K562 (cell line): ENCODE measurements at regions not wholly inside any gene's neighbourhood (a gene's known extent, or its start where the extent isn't known, plus 50 kb on each side); places are given as distances from the start of the nearest gene placed in this dataset.

Source experiments
- ATAC-seq: fragments of 200-7000 bp; cut with Tn5 transposase; 3 replicates; pipeline ENCODE4 v1.9.1; 2020; ENCODE audit warnings: moderate library complexity
- BruUV-seq: library from RNA; stranded (reverse); fragments of 400-500 nt; replicated peaks from 2 replicates; lab custom pipeline; 2021; lab: Mats Ljungman, UMichigan
- CTCF ChIA-PET: fragments of 300-600 bp; formaldehyde crosslinking; extraction: SDS; loops from one replicate; lab custom pipeline; 2021; ENCODE audit warnings: low intra/inter-chr PET ratio; lab: Yijun Ruan, JAX
- POLR2A ChIA-PET: fragments of 300-600, 350-650 bp; sonication (Branson Sonifier 250); formaldehyde crosslinking; extraction: SDS; loops from one replicate; lab custom pipeline; 2021; ENCODE audit warnings: antibody characterized with exemption, inconsistent platforms; lab: Yijun Ruan, JAX
- DNase-seq, 4 experiments: peaks; one replicate each; pipeline versions ENCODE4 v3.0.0 to v3.0.0-alpha.2; 2011 to 2018; ENCODE audit warnings: low spot score in 3 of 4, mixed read lengths in 3 of 4; ENCODE audit errors: extremely low read depth in 1 of 4
- FAIRE-seq: peaks from 2 replicates; lab custom pipeline; 2011; peaks lifted over from hg19 to GRCh38; lab: Jason Lieb, UNC
- H2AFZ ChIP-seq: 2 replicates; pipeline ENCODE4 v1.6.0; 2011; ENCODE audit warnings: low read depth, low read length, control low read depth, inconsistent platforms
- H3K27ac ChIP-seq: fragments of 200-600 bp; 3 replicates; pipeline ENCODE4 v1.8.0; 2011; ENCODE audit warnings: low read depth, mild to moderate bottlenecking, control low read depth, inconsistent platforms, low read length, moderate library complexity, mixed read lengths; ENCODE audit errors: extremely low read depth
- H3K27me3 ChIP-seq, 2 experiments: fragments of 300-600 bp in 1 of 2; 2 replicates in 1 of 2; 3 replicates in 1 of 2; pipeline versions ENCODE4 v1.6.0 to v1.8.0; 2011; ENCODE audit warnings: inconsistent platforms in 2 of 2, low read length in 2 of 2, mild to moderate bottlenecking in 1 of 2, mixed read lengths in 1 of 2, moderate library complexity in 1 of 2; ENCODE audit not compliant: control insufficient read depth in 2 of 2, insufficient read depth in 2 of 2
- H3K36me3 ChIP-seq: fragments of 300-600 bp; 3 replicates; pipeline ENCODE4 v1.8.0; 2011; ENCODE audit warnings: mild to moderate bottlenecking, low read length, inconsistent platforms; ENCODE audit not compliant: control insufficient read depth, insufficient read depth
- H3K4me1 ChIP-seq, 2 experiments: fragments of 200-600 bp in 1 of 2; replicated peaks in 1 of 2; 2 replicates in 1 of 2; 3 replicates in 1 of 2; pipeline versions ENCODE4 v1.5.1 to v1.8.0; 2011; ENCODE audit warnings: inconsistent platforms in 2 of 2, low read length in 2 of 2, mild to moderate bottlenecking in 1 of 2, mixed read lengths in 1 of 2, moderate library complexity in 1 of 2; ENCODE audit not compliant: control insufficient read depth in 2 of 2, insufficient read depth in 2 of 2
- H3K4me2 ChIP-seq: 2 replicates; pipeline ENCODE4 v1.6.1; 2011; ENCODE audit warnings: low read length, control low read depth, inconsistent platforms, mixed read lengths; ENCODE audit not compliant: insufficient read depth
- H3K4me3 ChIP-seq: fragments of 200-600 bp; sonication (generic), shearing (Covaris generic); 2 replicates; pipeline ENCODE4 v1.5.1; 2016; ENCODE audit warnings: control low read depth, inconsistent platforms
- H3K79me2 ChIP-seq: fragments of 200-600 bp; 3 replicates; pipeline ENCODE4 v1.8.0; 2011; ENCODE audit warnings: low read length, inconsistent platforms; ENCODE audit not compliant: control insufficient read depth, insufficient read depth
- H3K9ac ChIP-seq, 2 experiments: 2 replicates each; pipeline versions ENCODE4 v1.6.0 to v1.6.1; 2011; ENCODE audit warnings: low read depth in 2 of 2, low read length in 2 of 2, control low read depth in 1 of 2, inconsistent platforms in 1 of 2, mild to moderate bottlenecking in 1 of 2, mixed read lengths in 1 of 2; ENCODE audit not compliant: insufficient read depth in 1 of 2
- H3K9me1 ChIP-seq: one replicate; pipeline ENCODE4 v1.6.0; 2011; ENCODE audit warnings: inconsistent platforms, mild to moderate bottlenecking, low read length, moderate library complexity; ENCODE audit not compliant: control insufficient read depth, insufficient read depth
- H3K9me3 ChIP-seq: replicated peaks from 2 replicates; pipeline ENCODE4 v1.5.1; 2011; ENCODE audit warnings: low read depth, low read length, inconsistent platforms; ENCODE audit not compliant: control insufficient read depth, insufficient read depth
- H4K20me1 ChIP-seq: replicated peaks from 2 replicates; pipeline ENCODE4 v1.6.1; 2011; ENCODE audit warnings: low read length, inconsistent platforms, mixed read lengths; ENCODE audit not compliant: control insufficient read depth, insufficient read depth
- ARID2 ChIP-seq: fragments of 450-650 bp; IDR thresholded peaks from 2 replicates; pipeline ENCODE4 v1.6.1; 2017; ENCODE audit warnings: antibody characterized with exemption, mild to moderate bottlenecking
- ESRRB ChIP-seq: fragments of 250-450 bp; sonication (Bioruptor Pico); IDR thresholded peaks from 2 replicates; pipeline ENCODE4 v1.5.0; 2020; ENCODE audit warnings: mild to moderate bottlenecking, moderate library complexity, borderline replicate concordance
- GATAD2B ChIP-seq: fragments of 450-650 bp; IDR thresholded peaks from 2 replicates; pipeline ENCODE4 v1.6.1; 2017; ENCODE audit warnings: mild to moderate bottlenecking, borderline replicate concordance
- HCFC1 ChIP-seq: IDR thresholded peaks from 2 replicates; pipeline ENCODE4 v1.6.1; 2012; ENCODE audit warnings: low read depth, low read length, improper control_type of control experiment
- JUN ChIP-seq, 2 experiments: sonication (generic) in 1 of 2; formaldehyde crosslinking in 1 of 2; IDR thresholded peaks; 2 replicates each; pipeline versions ENCODE4 v1.6.1 to v1.8.0; 2012 to 2022; ENCODE audit warnings: borderline replicate concordance in 2 of 2, mild to moderate bottlenecking in 2 of 2, improper control_type of control experiment in 1 of 2, low read depth in 1 of 2, low read length in 1 of 2, missing genetic modification reagents in 1 of 2
- NCOA6 ChIP-seq: fragments of 450-650 bp; IDR thresholded peaks from 2 replicates; pipeline ENCODE4 v1.6.1; 2017; ENCODE audit warnings: mild to moderate bottlenecking
- PYGO2 ChIP-seq: fragments of 450-650 bp; IDR thresholded peaks from 2 replicates; pipeline ENCODE4 v1.6.1; 2016; ENCODE audit warnings: mild to moderate bottlenecking, missing genetic modification characterization, moderate library complexity, missing compliant biosample characterization
- RFX7 ChIP-seq: fragments of 250-450 bp; sonication (Bioruptor Pico); IDR thresholded peaks from 2 replicates; pipeline ENCODE4 v1.5.1; 2021; ENCODE audit warnings: mild to moderate bottlenecking
- SIX5 ChIP-seq, 2 experiments: IDR thresholded peaks; 2 replicates each; pipeline ENCODE4 v1.6.1; 2011; ENCODE audit warnings: low read length in 2 of 2, borderline replicate concordance in 1 of 2, low read depth in 1 of 2, mild to moderate bottlenecking in 1 of 2, moderate library complexity in 1 of 2; ENCODE audit not compliant: insufficient read depth in 1 of 2
- SMARCE1 ChIP-seq: fragments of 450-650 bp; IDR thresholded peaks from 2 replicates; pipeline ENCODE4 v1.7.1; 2016; ENCODE audit warnings: mild to moderate bottlenecking
- ZBTB1 ChIP-seq: sonication (generic); formaldehyde crosslinking; IDR thresholded peaks from 2 replicates; pipeline ENCODE4 v1.8.1; 2023; ENCODE audit warnings: missing genetic modification reagents, low read depth, mild to moderate bottlenecking, borderline replicate concordance
- ZNF121 ChIP-seq: sonication (generic); formaldehyde crosslinking; conservative IDR thresholded peaks from 2 replicates; pipeline ENCODE4 v1.8.0; 2022; ENCODE audit warnings: missing genetic modification reagents
- ZNF140 ChIP-seq: fragments of 250-450 bp; sonication (Bioruptor Pico); IDR thresholded peaks from 2 replicates; pipeline ENCODE4 v1.8.0; 2021; ENCODE audit warnings: moderate library complexity, mild to moderate bottlenecking, inconsistent platforms
- ZNF57 ChIP-seq: fragments of 450-650 bp; formaldehyde crosslinking; IDR thresholded peaks from 2 replicates; pipeline ENCODE4 v1.4.0; 2020; ENCODE audit warnings: mild to moderate bottlenecking, moderate library complexity
- WGBS: fragments of 100-300 bp; shearing (Covaris generic); methylation state at CpG from one replicate; pipeline ENCODE4 v1.1.6; 2016; ENCODE audit warnings: low coverage, mixed read lengths; ENCODE audit not compliant: insufficient coverage; ENCODE audit errors: missing lambda C conversion rate; 5-methylcytosine and 5-hydroxymethylcytosine counted together
- in situ Hi-C: fragments of 300-500 bp; cut with MboI; formaldehyde crosslinking; loops from 4 replicates; pipeline ENCODE4 v1.15.0; 2018; ENCODE audit warnings: inconsistent platforms, mixed read lengths
- intact Hi-C: fragments of 100-400 bp; cut with micrococcal nuclease; formaldehyde crosslinking; loops from 2 replicates; pipeline ENCODE4 v1.14.2; 2022
- TF ChIP-seq, protein P1 (sequence below): fragments of 250-450 bp; sonication (Bioruptor Pico); IDR thresholded peaks from 2 replicates; pipeline ENCODE4 v1.5.0; 2022; ENCODE audit warnings: mild to moderate bottlenecking
- TF ChIP-seq, protein P2 (sequence below): fragments of 450-650 bp; IDR thresholded peaks from 2 replicates; pipeline ENCODE4 v1.7.0; 2016; ENCODE audit warnings: borderline replicate concordance

GRCh38 chr18:40250236-40250635 is 1704.8 kb upstream of the PIK3C3 start:
- Histone ChIP-seq H3K27me3 (no peaks in the 10 kb centered on the region), H3K27ac (no peak overlapping the region), H3K79me2 (no peaks in the 10 kb centered on the region), H3K36me3 (no peaks in the 10 kb centered on the region), H4K20me1 (no peaks in the 10 kb centered on the region), H3K4me2 (no peak overlapping the region), H3K4me1 (no peaks in the 10 kb centered on the region), H3K9me3 (no peaks in the 10 kb centered on the region), H3K9me1 (no peaks in the 10 kb centered on the region), H2AFZ (no peak overlapping the region), H3K4me3 (no peak overlapping the region), H3K9ac (no peak overlapping the region)
- ChIA-PET POLR2A (no interaction called here), CTCF (no interaction called here)
- ATAC-seq (no peak), FAIRE-seq (no peak), DNase-seq (no peak)
- BruUV-seq = no TSS peak
- 0% methylated on average over 1 of the region's 1 CpG for WGBS
- in situ Hi-C loops = no loop called here
- TF ChIP-seq GATAD2B (no peak), RFX7 (no peak), ZNF140 (CRISPR knock-in tag) (no peak), ARID2 (no peak), ZNF121 (CRISPR knock-in tag) (no peak), SMARCE1 (no peak), SIX5 (IDR thresholded peaks at IDR 0.05; ENCODE audit: borderline replicate concordance in 1 of 2, insufficient read depth in 1 of 2, low read depth in 1 of 2, low read length in 2 of 2) (no peak), NCOA6 (no peak), ESRRB (CRISPR knock-in tag) (no peak), HCFC1 (no peak), ZBTB1 (CRISPR knock-in tag) (no peak), JUN (IDR thresholded peaks at IDR 0.05; ENCODE audit: borderline replicate concordance, low read depth, low read length) (no peak), JUN (CRISPR knock-in tag; IDR thresholded peaks at IDR 0.05; ENCODE audit: borderline replicate concordance) (no peak), PYGO2 (tag) (no peak), ZNF57 (CRISPR knock-in tag) (no peak)
- TF ChIP-seq, protein P1, sequence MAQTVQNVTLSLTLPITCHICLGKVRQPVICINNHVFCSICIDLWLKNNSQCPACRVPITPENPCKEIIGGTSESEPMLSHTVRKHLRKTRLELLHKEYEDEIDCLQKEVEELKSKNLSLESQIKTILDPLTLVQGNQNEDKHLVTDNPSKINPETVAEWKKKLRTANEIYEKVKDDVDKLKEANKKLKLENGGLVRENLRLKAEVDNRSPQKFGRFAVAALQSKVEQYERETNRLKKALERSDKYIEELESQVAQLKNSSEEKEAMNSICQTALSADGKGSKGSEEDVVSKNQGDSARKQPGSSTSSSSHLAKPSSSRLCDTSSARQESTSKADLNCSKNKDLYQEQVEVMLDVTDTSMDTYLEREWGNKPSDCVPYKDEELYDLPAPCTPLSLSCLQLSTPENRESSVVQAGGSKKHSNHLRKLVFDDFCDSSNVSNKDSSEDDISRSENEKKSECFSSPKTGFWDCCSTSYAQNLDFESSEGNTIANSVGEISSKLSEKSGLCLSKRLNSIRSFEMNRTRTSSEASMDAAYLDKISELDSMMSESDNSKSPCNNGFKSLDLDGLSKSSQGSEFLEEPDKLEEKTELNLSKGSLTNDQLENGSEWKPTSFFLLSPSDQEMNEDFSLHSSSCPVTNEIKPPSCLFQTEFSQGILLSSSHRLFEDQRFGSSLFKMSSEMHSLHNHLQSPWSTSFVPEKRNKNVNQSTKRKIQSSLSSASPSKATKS (CRISPR knock-in tag) = no peak
- TF ChIP-seq, protein P2, sequence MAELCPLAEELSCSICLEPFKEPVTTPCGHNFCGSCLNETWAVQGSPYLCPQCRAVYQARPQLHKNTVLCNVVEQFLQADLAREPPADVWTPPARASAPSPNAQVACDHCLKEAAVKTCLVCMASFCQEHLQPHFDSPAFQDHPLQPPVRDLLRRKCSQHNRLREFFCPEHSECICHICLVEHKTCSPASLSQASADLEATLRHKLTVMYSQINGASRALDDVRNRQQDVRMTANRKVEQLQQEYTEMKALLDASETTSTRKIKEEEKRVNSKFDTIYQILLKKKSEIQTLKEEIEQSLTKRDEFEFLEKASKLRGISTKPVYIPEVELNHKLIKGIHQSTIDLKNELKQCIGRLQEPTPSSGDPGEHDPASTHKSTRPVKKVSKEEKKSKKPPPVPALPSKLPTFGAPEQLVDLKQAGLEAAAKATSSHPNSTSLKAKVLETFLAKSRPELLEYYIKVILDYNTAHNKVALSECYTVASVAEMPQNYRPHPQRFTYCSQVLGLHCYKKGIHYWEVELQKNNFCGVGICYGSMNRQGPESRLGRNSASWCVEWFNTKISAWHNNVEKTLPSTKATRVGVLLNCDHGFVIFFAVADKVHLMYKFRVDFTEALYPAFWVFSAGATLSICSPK = no peak
- intact Hi-C loops = no loop called here
